Activated B cell treated with CpG ODN at 0.5 μM for 24 hours (primary cell): ENCODE measurements at regions not wholly inside any gene's neighbourhood (a gene's known extent, or its start where the extent isn't known, plus 50 kb on each side); places are given as distances from the start of the nearest gene placed in this dataset.

Experiments
- ATAC-seq: fragments of 200-7000 bp; cut with Tn5 transposase; one replicate; pipeline ENCODE4 v1.10.0; 2021; ENCODE audit warnings: low read depth, mild to moderate bottlenecking, moderate library complexity
- CTCF ChIA-PET: fragments of 350-600 bp; sonication (Branson Sonifier 250); formaldehyde crosslinking; loops from one replicate; lab custom pipeline; 2021; ENCODE audit warnings: antibody characterized with exemption; lab: Charles Lee
- POLR2A ChIA-PET: fragments of 350-600 bp; sonication (Branson Sonifier 250); formaldehyde crosslinking; loops from one replicate; lab custom pipeline; 2021; ENCODE audit warnings: antibody characterized with exemption; lab: Charles Lee
- DNase-seq: peaks from one replicate; pipeline ENCODE4 v3.0.0; 2022
- H3K27ac Mint-ChIP-seq: one replicate; pipeline ENCODE4 v1.8.0; 2020; ENCODE audit warnings: mixed read lengths
- H3K27me3 Mint-ChIP-seq: one replicate; pipeline ENCODE4 v1.8.0; 2021; ENCODE audit warnings: mixed read lengths
- H3K36me3 Mint-ChIP-seq: one replicate; pipeline ENCODE4 v1.8.0; 2021; ENCODE audit warnings: low read depth, mixed read lengths
- H3K4me1 Mint-ChIP-seq: one replicate; pipeline ENCODE4 v1.8.0; 2021; ENCODE audit warnings: mixed read lengths
- H3K4me3 Mint-ChIP-seq: one replicate; pipeline ENCODE4 v1.8.0; 2020; ENCODE audit warnings: mild to moderate bottlenecking, mixed read lengths
- H3K9me3 Mint-ChIP-seq: one replicate; pipeline ENCODE4 v1.8.0; 2020; ENCODE audit warnings: mixed read lengths
- CTCF ChIP-seq: fragments of 200-600 bp; IDR thresholded peaks from one replicate; pipeline ENCODE4 v1.8.0; 2022; ENCODE audit warnings: antibody characterized with exemption, mild to moderate bottlenecking
- intact Hi-C: fragments of 100-400 bp; cut with micrococcal nuclease; formaldehyde crosslinking; loops from one replicate; pipeline ENCODE4 v1.15.1; 2024

GRCh38 chr3:120524171-120524923 is 71.8 kb upstream of the NDUFB4 start:
- Mint-ChIP-seq H3K9me3 (no peaks in the 10 kb centered on the region), H3K36me3 (no peaks in the 10 kb centered on the region), H3K27me3 (peaks cover 6% of the 10 kb centered on the region), H3K4me3 (no peak overlapping the region), H3K27ac (no peak overlapping the region), H3K4me1 (no peaks in the 10 kb centered on the region)
- intact Hi-C loops = no loop called here
- CTCF ChIA-PET = no interaction called here
- ATAC-seq (no peak), DNase-seq (no peak)
- POLR2A ChIA-PET = no interaction called here
- no peak for TF ChIP-seq CTCF

GRCh38 chr3:120516136-120516535 is 65.3 kb upstream of the FSTL1 start:
- Mint-ChIP-seq H3K9me3 (no peaks in the 10 kb centered on the region), H3K36me3 (no peaks in the 10 kb centered on the region), H3K4me3 (no peak overlapping the region), H3K27me3 (peaks cover 14% of the 10 kb centered on the region), H3K27ac (no peak overlapping the region), H3K4me1 (no peaks in the 10 kb centered on the region)
- intact Hi-C loops = no loop called here
- TF ChIP-seq CTCF = no peak
- ATAC-seq = no peak
- no peak for DNase-seq
- CTCF ChIA-PET = no interaction called here
- POLR2A ChIA-PET = no interaction called here

GRCh38 chr3:120512655-120513054 is 61.9 kb upstream of the FSTL1 start:
- H3K27ac Mint-ChIP-seq = no peak overlapping the region
- ATAC-seq (no peak), DNase-seq (no peak)
- H3K4me3 Mint-ChIP-seq = no peak overlapping the region
- POLR2A ChIA-PET = no interaction called here
- no peaks in the 10 kb centered on the region for H3K36me3 Mint-ChIP-seq
- TF ChIP-seq CTCF = no peak
- CTCF ChIA-PET = no interaction called here
- H3K27me3 Mint-ChIP-seq = peaks cover 11% of the 10 kb centered on the region
- peaks cover 2% of the 10 kb centered on the region for H3K9me3 Mint-ChIP-seq
- intact Hi-C loops = no loop called here
- H3K4me1 Mint-ChIP-seq = no peaks in the 10 kb centered on the region

- Mint-ChIP-seq H3K27ac (no peak overlapping the region), H3K27me3 (peaks cover 10% of the 10 kb centered on the region), H3K4me1 (no peaks in the 10 kb centered on the region), H3K9me3 (peaks cover 2% of the 10 kb centered on the region), H3K36me3 (no peaks in the 10 kb centered on the region), H3K4me3 (no peak overlapping the region)
- POLR2A ChIA-PET = no interaction called here
- intact Hi-C loops = loop anchor here (1.0 kb wide), 2 partner anchors 263 to 615 kb away; no protein-coding TSS in a partner anchor
- DNase-seq (no peak), ATAC-seq (no peak)
- CTCF ChIA-PET = interaction anchor here (0.8 to 1.2 kb wide), 2 partner anchors 262 to 615 kb away, joined by 3 to 4 read pairs; no protein-coding TSS in a partner anchor
- TF ChIP-seq CTCF = no peak
These were observed 56.3 kb upstream of the FSTL1 start for GRCh38 chr3:120506828-120507774.
